GM18505 (cell line): ENCODE measurements at regions not wholly inside any gene's neighbourhood (a gene's known extent, or its start where the extent isn't known, plus 50 kb on each side); places are given as distances from the start of the nearest gene placed in this dataset.
A peak's percentile ranks its signal among the peaks of the same experiment; 100 is the strongest.

Source experiments
- ATAC-seq: cut with Tn5 transposase; IDR thresholded peaks from one replicate; pipeline ENCODE4 v1.9.1; 2021; ENCODE audit not compliant: unreplicated experiment
- POLR2A ChIP-seq: IDR thresholded peaks from 4 replicates; pipeline ENCODE4 v1.6.1; 2011; ENCODE audit warnings: borderline replicate concordance; ENCODE audit not compliant: insufficient read depth, insufficient read length; ENCODE audit errors: extremely low read depth

DNA sequence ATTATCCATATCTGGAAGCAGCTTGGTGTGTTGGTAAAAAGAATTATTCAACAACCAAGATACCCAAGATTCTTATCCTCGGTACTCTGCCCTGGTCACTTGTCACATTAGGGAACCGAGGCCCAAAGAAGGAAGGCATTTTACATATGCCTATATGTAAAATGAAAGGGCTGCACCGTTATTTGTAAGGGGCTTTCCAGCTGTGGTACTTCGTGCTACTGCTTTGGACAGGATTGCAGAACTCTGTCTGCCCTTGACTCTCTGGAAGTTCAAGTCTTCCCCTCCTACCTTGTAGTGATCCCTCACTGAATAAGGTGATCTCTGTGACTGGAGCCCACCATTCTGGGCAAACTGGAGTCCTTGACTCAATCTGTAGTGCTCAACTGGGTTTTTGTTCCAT, 198.9 kb upstream of the TOPAZ1 start:
- TF ChIP-seq POLR2A = no peak
- no peak for ATAC-seq

DNA sequence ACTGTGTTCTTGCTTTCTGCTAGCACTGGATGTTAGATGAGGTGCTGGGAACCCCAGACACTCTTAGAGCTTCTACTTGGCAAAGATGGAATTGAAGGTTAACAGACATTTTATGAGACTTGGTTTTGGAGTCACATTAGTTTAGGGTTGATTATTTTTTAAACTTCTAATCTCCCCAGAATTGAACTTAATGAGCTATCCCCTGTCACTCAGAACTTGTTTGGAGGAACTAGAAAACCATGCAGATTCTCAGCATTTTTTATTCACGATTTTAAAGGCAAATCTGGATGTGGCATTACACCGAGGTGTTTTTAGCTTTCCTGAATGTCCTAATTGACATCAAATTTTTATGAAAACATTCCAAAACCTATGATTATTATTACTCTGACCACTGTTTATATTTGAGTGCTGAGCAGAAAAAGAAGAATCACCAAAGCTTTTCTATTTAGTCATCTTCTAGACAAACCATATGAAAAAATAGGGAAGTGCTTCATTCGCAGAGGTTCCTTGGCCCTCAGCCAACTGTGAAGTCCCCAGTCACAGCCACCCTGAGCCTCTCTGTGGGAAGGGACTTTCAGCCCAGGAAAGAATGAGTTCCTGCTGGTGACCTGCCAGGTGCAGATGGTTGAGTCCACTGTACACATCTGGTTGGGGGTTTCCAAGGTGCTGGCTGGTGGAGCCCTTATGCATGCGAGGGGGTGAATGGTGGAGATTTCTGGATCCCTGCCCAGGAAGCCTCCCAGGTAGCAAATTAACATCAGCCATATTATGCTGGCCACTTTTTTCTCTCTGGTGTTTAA, 196.0 kb upstream of the TOPAZ1 start:
- TF ChIP-seq POLR2A = no peak
- peak; percentile 87 for ATAC-seq

DNA sequence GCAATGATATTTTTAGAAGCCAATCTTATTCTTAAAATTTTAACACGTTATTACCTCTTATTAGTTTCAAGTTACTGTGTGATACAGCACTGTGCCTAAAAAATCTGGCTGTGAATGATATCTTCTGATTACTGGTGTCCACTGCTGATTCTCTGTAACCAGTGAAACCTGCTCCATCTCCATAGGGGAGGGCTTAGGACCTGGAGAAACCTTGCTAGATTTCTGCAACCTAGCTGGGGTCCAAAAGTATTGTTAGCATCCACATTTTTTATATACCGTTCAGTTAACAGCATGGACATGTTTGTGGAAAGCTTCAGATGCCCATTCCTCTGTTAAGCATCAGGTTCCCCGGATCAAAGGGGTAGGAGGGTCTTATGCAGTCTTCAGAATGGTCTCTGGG, 193.9 kb upstream of the TOPAZ1 start:
- no peak for TF ChIP-seq POLR2A
- ATAC-seq = no peak

DNA sequence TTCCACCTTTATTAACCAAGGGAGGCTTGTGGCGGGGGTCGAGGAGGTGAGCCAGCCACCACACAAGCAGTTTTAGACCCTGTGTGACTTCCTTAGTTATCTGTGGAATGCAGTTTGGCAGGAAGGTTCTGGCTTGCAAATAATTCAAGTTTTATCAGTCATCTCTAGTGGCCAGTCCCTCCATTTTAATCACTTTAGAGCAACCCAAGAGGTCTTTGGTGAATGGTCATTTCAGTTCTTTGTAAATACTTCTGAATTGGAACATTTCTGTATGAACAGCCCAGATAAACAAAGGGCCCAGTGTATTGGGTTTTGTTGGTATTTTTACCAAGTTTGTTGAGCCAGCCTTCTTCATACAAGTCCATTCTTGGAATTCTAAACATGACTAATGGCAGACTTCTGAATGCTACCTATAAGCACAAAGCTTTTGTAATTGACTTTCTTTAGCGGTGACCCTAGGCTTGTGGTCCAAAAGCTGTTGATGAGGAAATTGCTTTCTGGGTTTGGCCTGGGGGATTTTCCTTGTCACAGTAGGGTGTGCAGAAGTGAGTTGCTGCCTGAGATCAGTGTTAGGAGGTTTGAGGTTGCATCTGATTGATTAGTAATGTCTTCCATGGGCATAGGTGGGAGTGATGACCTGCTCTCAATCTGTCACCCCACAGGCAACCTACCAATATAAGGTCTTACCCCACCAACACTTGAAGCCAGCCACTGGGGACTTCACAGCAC, 193.3 kb upstream of the TOPAZ1 start:
- TF ChIP-seq POLR2A = no peak
- no peak for ATAC-seq

DNA sequence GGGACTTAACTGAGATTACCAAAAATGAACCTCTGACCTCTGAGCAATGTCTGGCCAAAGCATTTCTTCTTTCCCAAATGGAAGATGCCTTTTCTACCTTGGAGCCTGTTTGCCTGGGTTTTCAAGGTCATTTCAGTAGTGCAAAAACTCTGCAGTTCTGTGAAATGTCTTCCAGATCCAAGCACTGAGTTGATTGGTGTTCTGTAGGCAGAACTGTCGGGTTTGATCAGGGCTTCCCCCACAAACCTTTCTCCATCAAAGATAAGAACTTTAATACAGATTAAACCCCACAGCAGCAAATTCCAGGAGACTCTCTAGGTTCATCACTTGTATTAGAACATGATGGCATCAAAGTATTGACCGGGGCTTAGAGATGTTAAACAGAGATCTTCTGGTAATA, 192.7 kb upstream of the TOPAZ1 start:
- ATAC-seq = no peak
- no peak for TF ChIP-seq POLR2A

DNA sequence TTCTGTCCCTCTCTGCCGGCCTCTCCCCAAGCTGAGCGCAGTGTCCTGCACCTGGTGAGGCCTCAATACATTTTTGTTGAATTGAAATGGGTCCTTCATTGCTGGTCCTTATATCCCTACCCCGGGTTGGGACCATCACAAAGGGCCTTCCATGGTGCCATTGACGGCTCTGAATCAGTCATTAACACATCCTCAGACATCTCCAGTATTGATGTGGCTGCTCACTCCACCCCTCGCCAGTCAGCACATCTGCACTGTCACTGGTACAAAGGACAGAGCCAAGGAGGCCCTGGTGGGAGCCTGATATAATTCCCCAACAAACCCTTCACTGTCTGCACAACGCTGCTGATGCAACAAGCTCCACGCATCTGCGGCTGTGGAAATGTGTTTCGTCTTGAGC, 191.6 kb upstream of the TOPAZ1 start:
- TF ChIP-seq POLR2A = no peak
- ATAC-seq = no peak

DNA sequence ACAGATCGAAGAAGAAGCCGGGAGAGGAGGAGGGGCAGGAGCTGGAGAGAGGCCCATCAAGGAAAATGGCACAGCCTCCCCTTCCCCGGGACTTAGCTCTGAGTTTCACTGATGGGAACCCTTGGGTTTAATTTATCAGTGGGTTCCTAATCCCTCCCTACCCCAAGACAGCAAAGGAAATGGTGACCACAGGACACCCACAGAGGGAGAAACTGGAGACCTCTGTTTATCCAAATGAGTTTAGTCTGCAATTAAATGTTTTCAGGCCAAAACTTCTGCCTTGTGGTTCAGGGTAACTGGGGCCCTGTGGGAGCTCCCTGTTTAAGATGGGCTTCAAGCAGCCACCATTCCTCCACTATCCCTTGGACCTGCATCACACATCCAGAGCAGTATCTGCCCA, 190.8 kb upstream of the TOPAZ1 start:
- TF ChIP-seq POLR2A = no peak
- ATAC-seq = no peak

DNA sequence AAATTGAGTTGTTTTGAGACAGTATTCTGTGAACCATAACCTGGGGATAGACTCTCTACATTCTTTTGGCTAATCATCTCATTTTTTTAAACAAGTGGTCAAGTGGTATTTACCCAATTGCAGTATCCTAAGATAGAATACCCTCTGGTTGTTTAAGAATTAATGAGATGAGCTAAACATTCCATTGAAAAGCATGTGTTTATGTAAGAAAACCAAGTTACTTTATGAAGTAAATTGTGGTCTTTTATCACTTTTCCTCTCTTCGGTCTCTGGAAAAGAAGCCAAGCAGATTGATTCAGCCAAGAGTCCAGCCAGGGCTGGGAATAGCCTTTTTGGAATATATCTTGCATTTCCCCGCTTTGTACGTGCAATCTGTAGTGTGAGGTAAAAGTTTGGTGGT, 185.7 kb upstream of the TOPAZ1 start:
- TF ChIP-seq POLR2A = no peak
- ATAC-seq = no peak

DNA sequence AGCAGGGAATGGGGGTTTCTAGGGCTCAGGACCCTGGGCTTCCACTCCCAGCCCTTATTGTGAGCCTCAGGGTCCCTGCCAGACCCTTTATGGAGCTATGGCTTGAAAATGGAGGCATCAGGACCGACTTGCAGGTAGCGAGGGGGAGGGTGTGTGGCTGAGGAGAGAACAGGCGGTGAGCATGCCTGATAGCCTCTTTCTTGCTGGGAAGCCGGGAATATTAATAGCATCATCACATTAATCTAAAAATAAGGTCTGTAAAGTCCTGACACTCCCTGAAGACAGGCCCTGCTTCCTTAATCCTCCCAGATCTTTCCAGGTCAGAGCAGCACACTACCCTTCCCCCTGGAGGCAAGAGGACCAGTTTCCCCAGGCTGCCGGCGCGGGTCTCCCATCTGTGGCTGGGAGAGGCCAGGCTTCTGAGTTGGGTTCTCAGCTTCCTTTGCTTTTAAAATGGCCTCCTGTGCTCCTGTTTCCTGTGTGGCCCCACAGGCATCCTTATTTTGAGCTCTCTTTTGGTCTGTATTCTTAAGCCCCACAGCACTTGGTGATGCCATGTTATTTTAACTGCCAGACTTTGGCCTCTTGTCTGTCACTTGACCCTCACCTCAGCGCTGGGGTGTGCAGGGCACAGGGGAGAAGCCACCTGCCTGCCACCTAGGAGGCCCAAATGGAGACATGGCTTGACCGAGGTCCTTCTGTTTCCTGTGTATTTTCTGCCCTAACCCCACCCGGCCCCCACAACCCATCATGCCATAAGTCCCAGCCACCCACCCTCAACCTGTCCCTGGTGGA, 185.0 kb upstream of the TOPAZ1 start:
- ATAC-seq = no peak
- no peak for TF ChIP-seq POLR2A

DNA sequence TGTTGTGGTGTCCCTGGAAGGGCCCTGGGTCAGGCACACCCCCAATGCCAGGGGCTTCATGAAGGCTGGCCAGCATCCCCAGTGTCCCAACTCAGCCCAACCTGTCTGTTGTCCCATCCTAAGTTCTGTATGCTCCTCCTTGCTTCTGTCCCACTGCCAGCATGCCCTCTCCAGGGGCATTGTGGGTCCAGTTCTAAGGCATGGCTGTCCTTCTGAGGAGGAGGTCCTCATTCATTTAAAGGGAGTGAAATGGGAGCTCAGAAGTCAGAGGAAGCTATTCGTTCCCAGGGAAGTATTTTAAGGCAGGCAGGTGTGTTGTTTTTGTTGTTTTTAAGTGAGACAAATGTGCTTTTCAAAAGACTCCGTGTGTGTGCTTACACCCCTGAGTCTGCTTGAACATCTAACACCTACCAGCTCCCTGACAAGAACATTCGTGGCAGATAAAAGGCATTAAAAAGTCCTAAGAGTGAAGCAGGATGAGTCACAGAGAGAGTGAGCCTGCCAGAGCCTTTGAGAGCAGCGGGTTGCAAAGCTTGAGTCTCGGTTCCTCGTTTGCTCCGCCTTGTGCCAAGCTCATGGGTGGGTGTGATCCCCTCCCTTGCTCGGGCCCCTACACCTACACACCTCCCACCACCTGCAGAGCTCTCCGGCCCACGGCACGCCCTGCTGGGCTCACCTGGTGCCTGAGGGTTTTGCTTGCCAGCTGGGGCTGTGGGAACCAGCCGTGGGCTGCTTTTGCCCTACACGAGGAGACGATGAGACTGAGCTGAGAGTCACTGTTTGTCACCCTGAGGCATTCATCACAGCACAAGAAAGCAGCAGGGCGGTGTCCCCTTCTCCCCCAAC, 183.4 kb upstream of the TOPAZ1 start:
- ATAC-seq = peak; percentile 94
- peak; percentile 44 for TF ChIP-seq POLR2A

DNA sequence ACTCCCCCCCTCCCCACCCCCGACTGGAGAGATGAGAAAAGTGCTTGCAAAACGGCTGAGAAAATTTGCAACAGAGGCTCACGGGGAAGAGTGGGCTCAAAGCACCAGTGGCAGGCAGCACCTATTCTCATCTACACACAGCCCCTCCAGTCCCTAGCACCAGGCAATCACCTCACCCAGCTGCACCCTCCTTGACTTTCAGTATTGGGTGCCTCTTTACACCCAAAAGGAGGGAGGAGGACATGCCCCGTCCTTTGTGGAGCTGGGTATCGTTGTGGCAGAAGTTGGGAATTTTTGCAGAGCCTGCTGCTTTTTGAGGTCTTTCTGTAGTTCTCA, 182.8 kb upstream of the TOPAZ1 start:
- TF ChIP-seq POLR2A = no peak
- ATAC-seq = peak; percentile 25

DNA sequence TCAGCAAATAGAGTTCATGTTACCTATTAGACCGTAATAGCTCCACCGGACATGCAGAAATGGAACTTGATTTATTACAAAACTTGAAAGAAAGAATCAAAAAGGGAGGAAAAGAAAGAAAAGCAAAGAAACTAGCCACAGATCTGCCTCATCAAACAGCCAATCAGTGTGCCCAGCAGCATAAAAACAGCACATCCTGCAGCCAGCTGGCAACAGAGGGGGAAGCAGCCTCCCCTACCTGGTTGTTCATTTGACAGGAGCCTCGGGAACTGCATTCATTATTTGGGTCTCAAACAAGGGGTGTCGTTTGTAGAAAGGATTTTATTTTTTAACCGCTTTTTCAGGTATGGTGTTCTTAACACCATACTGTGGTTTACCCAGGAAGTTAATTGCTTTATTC, 181.5 kb upstream of the TOPAZ1 start:
- no peak for TF ChIP-seq POLR2A
- no peak for ATAC-seq

DNA sequence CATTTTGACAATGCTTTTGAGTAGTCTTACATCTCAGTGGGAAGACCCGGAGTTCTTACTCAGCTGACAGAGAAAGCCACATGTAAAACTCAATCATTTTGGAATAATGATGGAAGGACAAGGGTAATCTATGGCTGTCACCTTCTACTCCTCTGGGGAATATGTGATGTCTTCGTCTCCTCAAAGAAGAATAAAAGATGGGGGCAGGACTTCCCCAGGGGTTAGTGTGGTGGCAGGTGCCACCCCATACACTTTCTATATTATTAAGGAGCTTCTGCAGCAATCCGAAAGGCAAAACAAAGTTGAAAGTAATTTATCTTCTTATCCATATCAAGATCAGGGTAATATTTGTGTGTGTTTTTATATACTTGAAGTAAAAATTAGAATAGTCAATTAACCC, 180.4 kb upstream of the TOPAZ1 start:
- no peak for ATAC-seq
- TF ChIP-seq POLR2A = no peak

DNA sequence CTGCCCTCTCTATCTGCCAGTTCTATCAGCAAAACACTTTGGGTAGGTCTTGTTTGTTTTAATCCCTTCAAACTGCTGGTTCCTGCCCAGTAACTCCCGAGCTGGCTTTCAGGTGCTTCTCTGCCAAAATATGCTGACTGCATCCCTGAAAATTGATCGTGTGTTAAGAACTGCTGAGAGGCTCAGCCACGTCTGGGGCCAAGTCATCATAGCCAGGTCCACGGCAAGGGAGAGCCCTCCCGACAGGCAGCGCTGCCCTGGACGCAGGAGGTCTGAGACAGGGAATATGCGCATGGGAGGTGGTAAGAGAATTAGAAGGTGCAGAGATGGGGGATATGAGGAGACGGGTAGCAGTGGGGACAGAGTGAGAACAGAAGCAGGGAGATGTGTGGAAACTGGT, 179.7 kb upstream of the TOPAZ1 start:
- no peak for ATAC-seq
- TF ChIP-seq POLR2A = no peak
